HFFc6 (cell line): ENCODE measurements at regions not wholly inside any gene's neighbourhood (a gene's known extent, or its start where the extent isn't known, plus 50 kb on each side); places are given as distances from the start of the nearest gene placed in this dataset.

Experiments used
- DNase-seq: peaks from one replicate; pipeline ENCODE4 v3.0.0-alpha.2; 2018
- H3K27ac Mint-ChIP-seq: 2 replicates; pipeline ENCODE4 v1.8.0; 2020; ENCODE audit warnings: mild to moderate bottlenecking, mixed read lengths
- H3K27me3 Mint-ChIP-seq: 2 replicates; pipeline ENCODE4 v1.8.0; 2021; ENCODE audit warnings: mild to moderate bottlenecking, moderate library complexity, mixed read lengths; ENCODE audit not compliant: insufficient read depth
- H3K36me3 Mint-ChIP-seq: 2 replicates; pipeline ENCODE4 v1.8.0; 2021; ENCODE audit warnings: low read depth, mixed read lengths
- H3K4me1 Mint-ChIP-seq: 2 replicates; pipeline ENCODE4 v1.8.0; 2020; ENCODE audit warnings: low read depth, mixed read lengths
- H3K4me3 Mint-ChIP-seq: 2 replicates; pipeline ENCODE4 v1.8.0; 2020; ENCODE audit warnings: mild to moderate bottlenecking, moderate library complexity, mixed read lengths
- H3K9me3 Mint-ChIP-seq: 2 replicates; pipeline ENCODE4 v1.8.0; 2020; ENCODE audit warnings: mild to moderate bottlenecking, mixed read lengths
- TF ChIP-seq, protein P1 (sequence below): fragments of 200-600 bp; sonication (generic); IDR thresholded peaks from 2 replicates; pipeline ENCODE4 v1.5.0; 2021; ENCODE audit warnings: antibody characterized with exemption, mild to moderate bottlenecking

DNA sequence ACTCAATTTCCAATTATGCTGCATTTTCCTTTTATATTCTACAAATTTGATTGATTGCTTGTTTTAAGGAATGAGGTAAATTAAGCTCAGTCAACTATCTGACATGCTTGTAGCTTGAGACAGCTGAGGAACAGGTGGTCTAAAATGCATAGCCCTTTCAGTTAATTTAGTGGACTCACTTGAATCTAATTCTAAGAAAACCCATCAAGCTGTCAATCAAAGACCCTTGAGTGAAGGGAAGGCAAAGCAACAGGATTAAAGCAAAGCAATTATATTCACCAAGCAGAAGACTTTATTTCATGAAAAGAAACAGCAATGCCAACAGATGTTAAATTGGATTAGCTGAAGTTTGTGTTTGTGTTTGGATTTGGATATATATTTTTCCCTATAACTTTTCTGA is 228.5 kb downstream of the ARPP21 start:
- no peak overlapping the region for H3K27ac Mint-ChIP-seq
- H3K9me3 Mint-ChIP-seq: peaks cover 17% of the 10 kb centered on the region
- TF ChIP-seq, protein P1, sequence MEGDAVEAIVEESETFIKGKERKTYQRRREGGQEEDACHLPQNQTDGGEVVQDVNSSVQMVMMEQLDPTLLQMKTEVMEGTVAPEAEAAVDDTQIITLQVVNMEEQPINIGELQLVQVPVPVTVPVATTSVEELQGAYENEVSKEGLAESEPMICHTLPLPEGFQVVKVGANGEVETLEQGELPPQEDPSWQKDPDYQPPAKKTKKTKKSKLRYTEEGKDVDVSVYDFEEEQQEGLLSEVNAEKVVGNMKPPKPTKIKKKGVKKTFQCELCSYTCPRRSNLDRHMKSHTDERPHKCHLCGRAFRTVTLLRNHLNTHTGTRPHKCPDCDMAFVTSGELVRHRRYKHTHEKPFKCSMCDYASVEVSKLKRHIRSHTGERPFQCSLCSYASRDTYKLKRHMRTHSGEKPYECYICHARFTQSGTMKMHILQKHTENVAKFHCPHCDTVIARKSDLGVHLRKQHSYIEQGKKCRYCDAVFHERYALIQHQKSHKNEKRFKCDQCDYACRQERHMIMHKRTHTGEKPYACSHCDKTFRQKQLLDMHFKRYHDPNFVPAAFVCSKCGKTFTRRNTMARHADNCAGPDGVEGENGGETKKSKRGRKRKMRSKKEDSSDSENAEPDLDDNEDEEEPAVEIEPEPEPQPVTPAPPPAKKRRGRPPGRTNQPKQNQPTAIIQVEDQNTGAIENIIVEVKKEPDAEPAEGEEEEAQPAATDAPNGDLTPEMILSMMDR: no peak
- no peaks in the 10 kb centered on the region for H3K36me3 Mint-ChIP-seq
- H3K4me1 Mint-ChIP-seq: no peaks in the 10 kb centered on the region
- H3K4me3 Mint-ChIP-seq: no peak overlapping the region
- DNase-seq: no peak
- peaks cover 3% of the 10 kb centered on the region; the same call in 1 of the 2 replicates for H3K27me3 Mint-ChIP-seq

DNA sequence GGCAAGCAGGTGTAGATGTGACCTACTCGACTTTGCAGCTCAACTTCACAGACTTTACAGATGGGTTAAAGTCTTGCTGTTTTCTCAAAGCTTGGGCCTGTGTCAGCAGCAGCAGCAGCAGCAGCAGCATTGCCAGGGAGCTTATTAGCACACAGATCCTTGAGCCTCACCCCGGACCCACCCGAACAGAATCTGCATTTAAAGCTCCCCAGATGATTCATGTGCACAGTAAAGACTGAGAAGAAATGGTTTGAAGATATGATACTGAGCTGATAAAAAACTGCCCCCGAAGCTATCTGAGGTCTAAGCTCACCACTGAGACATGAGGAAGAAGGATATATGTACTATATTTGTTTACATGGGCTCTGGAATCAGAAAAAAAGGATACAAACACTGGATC is 231.7 kb downstream of the ARPP21 start:
- no peak for DNase-seq
- H3K9me3 Mint-ChIP-seq: peaks cover 8% of the 10 kb centered on the region
- no peaks in the 10 kb centered on the region for H3K36me3 Mint-ChIP-seq
- no peak overlapping the region for H3K27ac Mint-ChIP-seq
- H3K27me3 Mint-ChIP-seq: peaks cover 3% of the 10 kb centered on the region; the same call in 1 of the 2 replicates
- TF ChIP-seq, protein P1: no peak
- no peaks in the 10 kb centered on the region for H3K4me1 Mint-ChIP-seq
- no peak overlapping the region for H3K4me3 Mint-ChIP-seq

DNA sequence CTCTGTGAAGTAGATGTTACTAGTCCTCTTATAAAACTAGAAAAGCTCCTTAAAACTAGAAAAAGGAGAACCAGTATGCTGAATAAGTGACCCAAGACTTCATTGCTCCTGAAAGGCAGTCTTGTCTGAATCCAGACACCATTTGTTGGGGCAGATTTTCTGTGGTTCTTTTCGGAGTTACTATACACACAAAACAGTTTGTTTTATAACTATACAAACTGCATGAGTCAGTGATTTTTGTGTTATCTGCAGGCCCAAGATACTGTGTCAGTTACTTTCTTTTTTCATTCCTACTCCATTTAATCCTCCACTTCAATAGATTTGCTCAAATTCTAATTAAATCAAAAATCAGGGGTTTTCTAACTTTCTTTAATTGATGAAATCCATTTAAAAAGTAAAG is 244.6 kb downstream of the ARPP21 start:
- H3K4me1 Mint-ChIP-seq: no peaks in the 10 kb centered on the region
- H3K27ac Mint-ChIP-seq: no peak overlapping the region
- peaks cover 18% of the 10 kb centered on the region for H3K9me3 Mint-ChIP-seq
- no peaks in the 10 kb centered on the region; the same call in 1 of the 2 replicates for H3K36me3 Mint-ChIP-seq
- H3K4me3 Mint-ChIP-seq: no peak overlapping the region
- TF ChIP-seq, protein P1: no peak
- DNase-seq: no peak
- H3K27me3 Mint-ChIP-seq: no peaks in the 10 kb centered on the region

DNA sequence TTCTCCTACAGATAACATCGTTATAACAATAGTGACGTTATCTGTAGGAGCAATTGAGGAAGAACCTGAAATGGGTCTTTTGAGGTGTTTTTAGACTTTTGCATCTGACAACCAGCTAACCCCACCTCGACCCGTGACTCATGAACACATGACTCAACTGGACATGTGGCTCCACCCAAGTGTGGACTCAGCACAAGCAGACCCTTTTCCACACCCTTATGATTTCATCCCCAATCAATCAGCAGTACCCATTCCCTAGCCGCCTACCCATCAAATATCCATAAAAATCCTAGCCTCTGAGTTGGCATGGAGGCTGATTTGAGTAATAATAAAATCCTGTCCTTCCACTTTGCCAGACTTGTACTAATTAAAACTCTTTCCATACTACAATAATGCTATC is 255.4 kb downstream of the ARPP21 start:
- Mint-ChIP-seq H3K4me3 (no peak overlapping the region), H3K9me3 (peaks cover 12% of the 10 kb centered on the region), H3K27me3 (peaks cover 1% of the 10 kb centered on the region; the same call in 1 of the 2 replicates), H3K36me3 (no peaks in the 10 kb centered on the region), H3K4me1 (no peaks in the 10 kb centered on the region), H3K27ac (no peak overlapping the region)
- TF ChIP-seq, protein P1: no peak
- DNase-seq: no peak

DNA sequence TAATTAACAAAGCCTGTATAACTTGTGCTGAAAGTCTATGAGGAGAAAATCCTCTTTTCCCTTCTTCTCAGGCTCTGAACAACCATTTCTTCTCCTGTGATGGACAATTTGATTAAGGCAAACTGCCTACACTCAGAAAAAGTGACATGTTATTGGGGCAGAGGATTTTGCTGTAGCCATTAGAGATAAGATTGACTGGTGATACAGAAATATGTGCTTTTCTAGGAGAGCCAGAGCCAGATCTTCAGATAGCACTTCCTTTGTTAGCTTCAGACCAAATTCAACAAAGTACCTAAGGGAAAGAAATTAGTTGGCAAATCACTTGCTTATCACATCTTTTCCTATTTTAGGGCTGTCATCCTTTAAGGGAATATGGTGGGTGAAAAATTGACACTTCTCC is 259.9 kb downstream of the ARPP21 start:
- Mint-ChIP-seq H3K4me3 (no peak overlapping the region), H3K4me1 (no peaks in the 10 kb centered on the region), H3K27me3 (peaks cover 1% of the 10 kb centered on the region; the same call in 1 of the 2 replicates), H3K27ac (no peak overlapping the region), H3K36me3 (no peaks in the 10 kb centered on the region), H3K9me3 (peaks cover 12% of the 10 kb centered on the region)
- TF ChIP-seq, protein P1: no peak
- no peak for DNase-seq

DNA sequence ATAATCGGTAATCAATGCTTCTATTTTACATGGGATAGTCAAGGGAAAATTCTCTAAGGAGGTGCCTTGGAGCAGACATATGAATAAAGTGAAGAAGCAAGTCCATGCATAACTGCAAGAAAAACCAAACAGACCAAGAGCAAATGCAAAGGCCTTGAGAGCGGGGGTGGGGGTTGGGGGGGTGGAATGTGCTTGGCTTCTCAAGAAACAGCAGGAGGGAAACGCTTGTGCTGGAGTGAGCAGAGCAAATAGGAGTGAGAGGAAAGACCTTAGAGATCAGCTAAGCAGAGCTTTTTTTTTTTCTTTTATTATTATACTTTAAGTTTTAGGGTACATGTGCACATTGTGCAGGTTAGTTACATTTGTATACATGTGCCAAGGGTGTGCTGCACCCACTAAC is 260.8 kb downstream of the ARPP21 start:
- no peak overlapping the region for H3K4me3 Mint-ChIP-seq
- no peaks in the 10 kb centered on the region for H3K4me1 Mint-ChIP-seq
- H3K27ac Mint-ChIP-seq: no peak overlapping the region

More for the DNA sequence above, 260.8 kb downstream of the ARPP21 start:
- TF ChIP-seq, protein P1: no peak
- Mint-ChIP-seq H3K9me3 (peaks cover 8% of the 10 kb centered on the region), H3K27me3 (peaks cover 1% of the 10 kb centered on the region; the same call in 1 of the 2 replicates), H3K36me3 (no peaks in the 10 kb centered on the region)
- DNase-seq: no peak
